GM23338 (cell line): ENCODE measurements at regions not wholly inside any gene's neighbourhood (a gene's known extent, or its start where the extent isn't known, plus 50 kb on each side); places are given as distances from the start of the nearest gene placed in this dataset.
A peak's percentile ranks its signal among the peaks of the same experiment; 100 is the strongest.

Experiments
- ATAC-seq: fragments of 200-7000 bp; cut with Tn5 transposase; 3 replicates; pipeline ENCODE4 v1.9.1; 2020
- DNase-seq: peaks from one replicate; pipeline ENCODE4 v3.0.0-alpha.2; 2015; ENCODE audit warnings: low spot score
- H2AFZ ChIP-seq: fragments of 200-600 bp; sonication (generic); 2 replicates; pipeline ENCODE4 v1.8.0; 2016; ENCODE audit warnings: antibody characterized with exemption, mild to moderate bottlenecking, moderate library complexity
- H3F3A ChIP-seq: fragments of 200-600 bp; sonication (generic); replicated peaks from 2 replicates; pipeline ENCODE4 v1.8.0; 2017; ENCODE audit warnings: antibody characterized with exemption, mixed run types, low read depth
- H3K27ac ChIP-seq: fragments of 200-600 bp; sonication (generic); 2 replicates; pipeline ENCODE4 v1.6.1; 2016; ENCODE audit warnings: low read depth
- H3K27me3 ChIP-seq: fragments of 200-600 bp; sonication (generic); 2 replicates; pipeline ENCODE4 v1.8.0; 2016; ENCODE audit warnings: mild to moderate bottlenecking, mixed run types, moderate library complexity; ENCODE audit not compliant: insufficient read depth
- H3K36me3 ChIP-seq: fragments of 200-600 bp; sonication (generic); 2 replicates; pipeline ENCODE4 v1.8.0; 2016; ENCODE audit warnings: mild to moderate bottlenecking; ENCODE audit not compliant: insufficient read depth
- H3K4me1 ChIP-seq: fragments of 200-600 bp; sonication (generic); 2 replicates; pipeline ENCODE4 v1.8.0; 2016; ENCODE audit warnings: mild to moderate bottlenecking, moderate library complexity; ENCODE audit not compliant: insufficient read depth
- H3K4me2 ChIP-seq: fragments of 200-600 bp; sonication (generic); 2 replicates; pipeline ENCODE4 v1.7.1; 2017; ENCODE audit warnings: mixed run types
- H3K4me3 ChIP-seq: fragments of 200-600 bp; sonication (generic); 2 replicates; pipeline ENCODE4 v1.6.1; 2016; ENCODE audit warnings: mixed run types
- H3K79me2 ChIP-seq: fragments of 200-600 bp; sonication (generic); replicated peaks from 2 replicates; pipeline ENCODE4 v1.8.0; 2017; ENCODE audit warnings: mild to moderate bottlenecking; ENCODE audit not compliant: insufficient read depth
- H3K9me2 ChIP-seq: fragments of 200-600 bp; sonication (generic); 2 replicates; pipeline ENCODE4 v1.8.0; 2017; ENCODE audit not compliant: insufficient read depth
- H4K20me1 ChIP-seq: fragments of 200-600 bp; sonication (generic); replicated peaks from 2 replicates; pipeline ENCODE4 v1.8.0; 2017; ENCODE audit warnings: mild to moderate bottlenecking; ENCODE audit not compliant: insufficient read depth
- H3K27ac Mint-ChIP-seq: 2 replicates; pipeline ENCODE4 v1.8.0; 2020; ENCODE audit warnings: inconsistent platforms, mild to moderate bottlenecking, moderate library complexity, mixed read lengths
- H3K27me3 Mint-ChIP-seq: 3 replicates; pipeline ENCODE4 v1.8.0; 2022; ENCODE audit warnings: low read depth, mild to moderate bottlenecking, moderate library complexity, mixed read lengths, inconsistent platforms; ENCODE audit not compliant: insufficient read depth, poor library complexity
- H3K36me3 Mint-ChIP-seq: 3 replicates; pipeline ENCODE4 v1.8.0; 2021; ENCODE audit warnings: low read depth, mild to moderate bottlenecking, inconsistent platforms, moderate library complexity, mixed read lengths
- H3K4me1 Mint-ChIP-seq: 3 replicates; pipeline ENCODE4 v1.8.0; 2020; ENCODE audit warnings: mild to moderate bottlenecking, inconsistent platforms, mixed read lengths
- H3K4me3 Mint-ChIP-seq: 3 replicates; pipeline ENCODE4 v1.8.0; 2021; ENCODE audit warnings: moderate library complexity, mild to moderate bottlenecking, inconsistent platforms, mixed read lengths
- H3K9me3 Mint-ChIP-seq: 3 replicates; pipeline ENCODE4 v1.8.0; 2020; ENCODE audit warnings: moderate library complexity, mild to moderate bottlenecking, inconsistent platforms, mixed read lengths
- CREB1 ChIP-seq: fragments of 250-450 bp; sonication (Bioruptor Pico); IDR thresholded peaks from 2 replicates; pipeline ENCODE4 v1.5.0; 2020; ENCODE audit warnings: low read depth, mild to moderate bottlenecking, moderate library complexity
- CTCF ChIP-seq, 2 experiments: fragments of 200-600 bp in 1 of 2; sonication (generic) in 1 of 2; conservative IDR thresholded peaks; 2 replicates each; pipeline versions ENCODE4 v1.5.1 to v1.6.1; 2016 to 2017; ENCODE audit warnings: antibody characterized with exemption in 2 of 2, low read depth in 2 of 2, mild to moderate bottlenecking in 2 of 2, moderate library complexity in 1 of 2
- ETS1 ChIP-seq: IDR thresholded peaks from 2 replicates; pipeline ENCODE4 v1.6.1; 2016; ENCODE audit warnings: antibody characterized with exemption
- STAT1 ChIP-seq: IDR thresholded peaks from one replicate; pipeline ENCODE4 v1.6.1; 2016; ENCODE audit warnings: antibody characterized with exemption; ENCODE audit not compliant: unreplicated experiment
- ZNF331 ChIP-seq: fragments of 250-450 bp; sonication (Bioruptor Pico); IDR thresholded peaks from 2 replicates; pipeline ENCODE4 v1.5.0; 2020; ENCODE audit warnings: low read depth, mild to moderate bottlenecking, moderate library complexity
- ZNF462 ChIP-seq: fragments of 250-450 bp; sonication (Bioruptor Pico); IDR thresholded peaks from 2 replicates; pipeline ENCODE4 v1.5.0; 2020; ENCODE audit warnings: mild to moderate bottlenecking, moderate library complexity

GRCh38 chr2:201959626-201960025 is 74.0 kb upstream of the FZD7 start (continued):
- no peak for TF ChIP-seq ZNF462 (CRISPR knock-in tag)
- no peak for TF ChIP-seq ETS1
- TF ChIP-seq CTCF (conservative IDR thresholded peaks at IDR 0.05; ENCODE audit: low read depth in 2 of 2), result no peak
- TF ChIP-seq CREB1, result no peak
- no peak for TF ChIP-seq ZNF331 (CRISPR knock-in tag)
- TF ChIP-seq STAT1, result no peak

GRCh38 chr2:201960305-201960704 is 73.3 kb upstream of the FZD7 start:
- ATAC-seq (peak; percentile 73), DNase-seq (peak; percentile 38)
- Mint-ChIP-seq H3K4me3 (no peak overlapping the region), H3K36me3 (peaks cover 6% of the 10 kb centered on the region; the same call in 1 of the 3 replicates), H3K27ac (no peak overlapping the region), H3K9me3 (no peaks in the 10 kb centered on the region), H3K4me1 (peaks cover 38% of the 10 kb centered on the region), H3K27me3 (peaks cover 8% of the 10 kb centered on the region)
- TF ChIP-seq CTCF (conservative IDR thresholded peaks at IDR 0.05; ENCODE audit: low read depth in 2 of 2) (0 out of 4 replicates have a peak, but pooled peaks of 1 of the 2 experiments have one; percentile 6), CREB1 (no peak)
- Histone ChIP-seq H3K9me2 (no peaks in the 10 kb centered on the region), H2AFZ (no peak overlapping the region), H3K4me1 (peaks cover 9% of the 10 kb centered on the region), H3K4me2 (no peak overlapping the region), H3K27me3 (no peaks in the 10 kb centered on the region), H4K20me1 (no peaks in the 10 kb centered on the region), H3F3A (peaks cover 13% of the 10 kb centered on the region), H3K79me2 (peaks cover 7% of the 10 kb centered on the region; the same call in 1 of the 2 replicates), H3K4me3 (no peak overlapping the region), H3K27ac (no peak overlapping the region), H3K36me3 (no peaks in the 10 kb centered on the region)
